ENCODE measurements at regions not wholly inside any gene's neighbourhood (a gene's known extent, or its start where the extent isn't known, plus 50 kb on each side); places are given as distances from the start of the nearest gene placed in this dataset.

DNA sequence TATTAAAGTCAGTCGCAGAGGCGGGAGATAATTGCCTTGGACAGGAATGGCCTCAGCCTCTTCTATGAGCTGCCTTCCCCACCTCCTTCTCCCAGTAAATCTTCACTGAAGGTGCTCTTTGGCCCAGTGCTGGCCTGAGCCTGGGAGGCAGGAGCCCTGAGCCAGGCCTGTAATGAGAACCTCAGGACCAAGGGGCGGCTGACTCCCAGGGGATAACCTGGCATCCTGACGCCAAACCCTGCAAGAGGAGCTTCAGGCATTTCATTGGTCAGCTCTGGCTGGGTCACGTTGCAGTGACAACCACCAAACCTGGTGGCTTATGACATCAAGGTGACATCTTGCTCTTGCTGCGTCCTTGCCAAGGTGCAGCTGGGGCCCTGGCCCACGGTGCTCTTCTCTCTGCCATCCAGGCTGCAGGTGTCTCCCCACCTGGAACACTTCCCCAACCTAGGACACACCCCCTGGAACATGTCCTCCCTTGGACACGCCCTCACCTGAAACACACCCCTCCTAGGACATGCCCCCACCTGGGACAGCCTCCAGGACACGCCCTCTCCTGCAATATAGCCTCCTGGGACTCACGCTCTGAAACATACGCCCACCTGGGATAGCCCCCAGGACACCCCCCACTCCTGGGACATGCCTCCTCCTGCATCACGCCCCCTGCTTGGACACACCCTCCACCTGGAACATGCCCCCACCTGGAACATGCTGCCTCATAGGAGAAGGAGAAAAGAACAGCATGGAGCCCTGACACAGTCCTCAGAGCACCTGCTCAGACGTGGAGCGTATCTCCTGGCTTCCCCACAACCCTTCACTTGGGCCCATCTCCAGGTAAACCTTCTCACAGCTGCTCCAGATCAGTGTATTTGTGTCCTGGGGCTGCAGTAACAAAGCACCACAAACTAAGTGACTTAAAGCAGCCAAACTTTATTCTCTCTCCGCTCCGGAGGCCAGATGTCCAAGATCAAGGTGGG lies 333.6 kb downstream of the NPHP4 start:
- H2AFZ ChIP-seq (ENCODE audit: control insufficient read depth, low read depth, low read length): no peak overlapping the region
- intact Hi-C loops (cut with micrococcal nuclease; ENCODE audit: unreplicated experiment): no loop called here
- no TSS peak for BruUV-seq (replicated peaks)
- H3K4me2 ChIP-seq (ENCODE audit: control insufficient read depth, insufficient read depth): no peak overlapping the region
- no peaks in the 10 kb centered on the region for H3K27me3 ChIP-seq (replicated peaks in 1 of 2; ENCODE audit: control insufficient read depth in 2 of 2, insufficient read depth in 2 of 2, low read length in 1 of 2)
- POLR2A ChIA-PET: no interaction called here
- RAD21 ChIA-PET (ENCODE audit: unreplicated experiment): no interaction called here
- in situ Hi-C loops (cut with MboI): no loop called here
- H3K9me3 ChIP-seq (replicated peaks; ENCODE audit: control insufficient read depth, insufficient read depth, low read length): no peaks in the 10 kb centered on the region
- H3K27ac ChIP-seq (ENCODE audit: control insufficient read depth, insufficient read depth): no peak overlapping the region
- H3K79me2 ChIP-seq (ENCODE audit: control insufficient read depth, insufficient read depth, low read length): no peaks in the 10 kb centered on the region
- CTCF ChIA-PET: no interaction called here
- SMC1A ChIA-PET (ENCODE audit: uncharacterized antibody, unreplicated experiment): no interaction called here
- FAIRE-seq (no peak), ATAC-seq (no peak), DNase-seq (ENCODE audit: low read depth, low spot score) (no peak)
- no peaks in the 10 kb centered on the region for H3K36me3 ChIP-seq (ENCODE audit: control insufficient read depth in 2 of 2, insufficient read depth in 2 of 2, low read length in 1 of 2)
- H3K9ac ChIP-seq (ENCODE audit: control insufficient read depth, insufficient read depth, low read length): no peak overlapping the region
- TF ChIP-seq ZBED1 (IDR thresholded peaks at IDR 0.05; ENCODE audit: borderline replicate concordance) (no peak), ZNF217 (IDR thresholded peaks at IDR 0.05) (no peak), RBBP5 (conservative IDR thresholded peaks at IDR 0.05) (no peak)
- H3K4me3 ChIP-seq: no peak overlapping the region
- H3K4me1 ChIP-seq (ENCODE audit: control insufficient read depth, insufficient read depth, low read length): no peaks in the 10 kb centered on the region
- 32% methylated on average over 16 of the region's 16 CpGs for WGBS (ENCODE audit: insufficient coverage, insufficient replicate concordance, low lambda C conversion rate, missing lambda C conversion rate)
- no peaks in the 10 kb centered on the region for H4K20me1 ChIP-seq (ENCODE audit: control insufficient read depth, insufficient read depth)

DNA sequence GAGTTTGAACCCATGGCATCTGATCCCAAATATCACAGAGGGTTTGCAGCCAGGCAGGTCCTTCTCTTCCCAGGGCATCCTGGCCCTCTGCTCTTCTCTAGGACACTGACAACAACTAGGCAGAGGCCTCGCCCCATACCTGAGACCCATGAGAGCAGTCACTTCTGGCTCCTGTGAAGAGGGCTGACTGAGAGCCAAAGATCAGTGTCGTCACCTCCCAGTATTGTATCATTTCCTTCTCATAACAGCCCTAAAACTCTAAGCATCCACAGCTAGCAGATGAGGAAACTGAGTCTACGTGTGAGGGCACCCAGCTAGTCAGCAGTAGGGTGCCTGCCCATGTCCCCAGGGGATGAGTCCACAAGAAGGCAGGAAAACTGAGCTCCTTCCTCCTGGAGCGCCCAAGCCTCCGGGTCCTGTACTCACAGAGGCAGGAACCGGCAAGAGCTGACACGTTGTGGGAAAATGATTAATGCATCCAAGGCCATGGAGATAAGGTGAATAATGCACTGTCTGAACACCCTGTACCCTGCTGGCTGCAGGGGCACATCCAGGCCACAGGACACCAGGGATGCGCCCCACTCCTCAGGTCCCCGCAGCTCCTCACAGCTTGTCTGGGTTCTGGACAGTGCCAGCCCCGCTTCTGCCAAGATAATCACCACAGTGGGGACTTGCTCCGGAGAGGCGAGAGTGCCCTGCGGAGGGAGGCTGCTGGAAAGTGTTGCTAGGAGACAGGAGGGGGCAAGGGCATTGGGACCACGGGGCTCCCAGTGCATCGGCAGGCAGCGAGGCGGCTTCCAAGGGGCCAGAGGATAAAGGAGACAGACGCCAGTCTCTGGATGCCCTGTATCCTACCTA lies 340.0 kb downstream of the NPHP4 start:
- CTCF ChIA-PET: no interaction called here
- no peak for DNase-seq (ENCODE audit: low read depth, low spot score)
- Histone ChIP-seq H3K27ac (ENCODE audit: control insufficient read depth, insufficient read depth) (no peak overlapping the region), H3K4me2 (ENCODE audit: control insufficient read depth, insufficient read depth) (no peak overlapping the region), H3K27me3 (replicated peaks in 1 of 2; ENCODE audit: control insufficient read depth in 2 of 2, insufficient read depth in 2 of 2, low read length in 1 of 2) (no peaks in the 10 kb centered on the region), H3K9me3 (replicated peaks; ENCODE audit: control insufficient read depth, insufficient read depth, low read length) (no peaks in the 10 kb centered on the region), H3K4me1 (ENCODE audit: control insufficient read depth, insufficient read depth, low read length) (no peaks in the 10 kb centered on the region), H3K4me3 (no peak overlapping the region), H2AFZ (ENCODE audit: control insufficient read depth, low read depth, low read length) (no peak overlapping the region), H3K36me3 (ENCODE audit: control insufficient read depth in 2 of 2, insufficient read depth in 2 of 2, low read length in 1 of 2) (no peaks in the 10 kb centered on the region), H3K9ac (ENCODE audit: control insufficient read depth, insufficient read depth, low read length) (no peak overlapping the region), H3K79me2 (ENCODE audit: control insufficient read depth, insufficient read depth, low read length) (no peaks in the 10 kb centered on the region), H4K20me1 (ENCODE audit: control insufficient read depth, insufficient read depth) (no peaks in the 10 kb centered on the region)
- no TSS peak for BruUV-seq (replicated peaks)
- ATAC-seq: no peak
- POLR2A ChIA-PET: no interaction called here
- SMC1A ChIA-PET (ENCODE audit: uncharacterized antibody, unreplicated experiment): no interaction called here
- TF ChIP-seq CEBPB (IDR thresholded peaks at IDR 0.05; ENCODE audit: borderline replicate concordance in 1 of 2, low read depth in 2 of 2, low read length in 2 of 2) (no peak), ZNF217 (IDR thresholded peaks at IDR 0.05) (no peak)
- TF ChIP-seq, protein P1, sequence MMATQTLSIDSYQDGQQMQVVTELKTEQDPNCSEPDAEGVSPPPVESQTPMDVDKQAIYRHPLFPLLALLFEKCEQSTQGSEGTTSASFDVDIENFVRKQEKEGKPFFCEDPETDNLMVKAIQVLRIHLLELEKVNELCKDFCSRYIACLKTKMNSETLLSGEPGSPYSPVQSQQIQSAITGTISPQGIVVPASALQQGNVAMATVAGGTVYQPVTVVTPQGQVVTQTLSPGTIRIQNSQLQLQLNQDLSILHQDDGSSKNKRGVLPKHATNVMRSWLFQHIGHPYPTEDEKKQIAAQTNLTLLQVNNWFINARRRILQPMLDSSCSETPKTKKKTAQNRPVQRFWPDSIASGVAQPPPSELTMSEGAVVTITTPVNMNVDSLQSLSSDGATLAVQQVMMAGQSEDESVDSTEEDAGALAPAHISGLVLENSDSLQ (IDR thresholded peaks at IDR 0.05): no peak
- in situ Hi-C loops (cut with MboI) (no loop called here), intact Hi-C loops (cut with micrococcal nuclease; ENCODE audit: unreplicated experiment) (no loop called here)
- RAD21 ChIA-PET (ENCODE audit: unreplicated experiment): no interaction called here
- 16% methylated on average over 18 of the region's 18 CpGs for WGBS (ENCODE audit: insufficient coverage, insufficient replicate concordance, low lambda C conversion rate, missing lambda C conversion rate)
- FAIRE-seq: no peak
